ENCODE measurements at regions not wholly inside any gene's neighbourhood (a gene's known extent, or its start where the extent isn't known, plus 50 kb on each side); places are given as distances from the start of the nearest gene placed in this dataset.

- no peak for TF ChIP-seq ZNF121 (CRISPR knock-in tag; IDR thresholded peaks at IDR 0.05)
- TF ChIP-seq CTCF (IDR thresholded peaks at IDR 0.05) = no peak
- TF ChIP-seq ELF4 (CRISPR knock-in tag; IDR thresholded peaks at IDR 0.05; ENCODE audit: low read depth) = no peak
- TF ChIP-seq HMGXB4 (CRISPR knock-in tag; IDR thresholded peaks at IDR 0.05) = no peak
- no peak for TF ChIP-seq TCF7 (CRISPR knock-in tag; IDR thresholded peaks at IDR 0.05; ENCODE audit: low read depth)
- no peak for TF ChIP-seq ZBTB21 (CRISPR knock-in tag; IDR thresholded peaks at IDR 0.05; ENCODE audit: borderline replicate concordance)
- TF ChIP-seq CBFB (CRISPR knock-in tag; IDR thresholded peaks at IDR 0.05; ENCODE audit: low read depth) = no peak
Observed at GRCh38 chr5:67476531-67476930, 279.9 kb upstream of the CD180 start.

All from WTC11 (cell line).